ENCODE measurements at regions not wholly inside any gene's neighbourhood (a gene's known extent, or its start where the extent isn't known, plus 50 kb on each side); places are given as distances from the start of the nearest gene placed in this dataset.

DNA sequence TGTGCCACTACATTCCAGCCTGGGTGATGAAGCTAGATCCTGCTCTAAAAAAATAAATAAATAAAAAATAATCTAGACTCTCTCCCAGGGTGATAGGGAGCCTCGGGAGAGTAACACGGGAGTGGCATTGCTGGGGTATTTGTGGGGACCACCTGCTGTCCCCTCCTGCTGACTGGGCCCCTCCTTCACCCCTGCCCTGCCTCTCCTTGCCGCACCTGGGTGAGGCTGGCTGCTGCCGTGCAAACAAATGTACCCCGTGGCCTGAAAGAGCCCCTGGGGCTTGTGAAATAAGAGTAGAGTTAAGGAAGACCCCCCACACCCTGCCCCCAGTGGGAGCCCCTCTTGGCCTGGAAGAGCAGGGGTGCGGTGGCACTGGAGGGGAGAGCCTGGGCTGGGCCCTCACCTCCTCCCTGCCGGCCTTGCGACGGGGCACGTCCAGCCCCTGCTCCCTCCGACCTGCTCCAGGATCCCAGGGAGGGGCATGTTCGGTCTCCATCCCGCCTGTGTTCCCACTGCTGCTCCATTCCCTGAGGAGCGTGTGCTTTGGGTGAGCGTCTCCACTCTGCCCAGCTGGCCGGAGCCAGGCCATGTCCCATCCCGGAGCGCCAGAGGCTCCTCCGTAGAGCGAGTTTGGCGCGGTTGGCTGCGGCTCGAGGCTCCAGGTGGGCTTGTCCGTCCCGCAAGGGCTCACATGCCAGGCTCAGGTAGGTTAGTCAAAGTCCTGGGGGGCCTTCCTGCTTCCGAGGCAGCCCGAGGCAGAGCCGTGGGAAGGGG, 75.0 kb upstream of the RNU6ATAC start:
- H3K9me3 ChIP-seq = no peaks in the 10 kb centered on the region
- H3K27me3 ChIP-seq = peaks cover 0 to 18% of the 10 kb centered on the region in 2 donors
- H3K4me1 ChIP-seq = no peaks in the 10 kb centered on the region
- no peak for TF ChIP-seq POLR2A (IDR thresholded peaks at IDR 0.05)
- no peak for TF ChIP-seq POLR2AphosphoS5 (IDR thresholded peaks at IDR 0.05)
- TF ChIP-seq, protein P1, sequence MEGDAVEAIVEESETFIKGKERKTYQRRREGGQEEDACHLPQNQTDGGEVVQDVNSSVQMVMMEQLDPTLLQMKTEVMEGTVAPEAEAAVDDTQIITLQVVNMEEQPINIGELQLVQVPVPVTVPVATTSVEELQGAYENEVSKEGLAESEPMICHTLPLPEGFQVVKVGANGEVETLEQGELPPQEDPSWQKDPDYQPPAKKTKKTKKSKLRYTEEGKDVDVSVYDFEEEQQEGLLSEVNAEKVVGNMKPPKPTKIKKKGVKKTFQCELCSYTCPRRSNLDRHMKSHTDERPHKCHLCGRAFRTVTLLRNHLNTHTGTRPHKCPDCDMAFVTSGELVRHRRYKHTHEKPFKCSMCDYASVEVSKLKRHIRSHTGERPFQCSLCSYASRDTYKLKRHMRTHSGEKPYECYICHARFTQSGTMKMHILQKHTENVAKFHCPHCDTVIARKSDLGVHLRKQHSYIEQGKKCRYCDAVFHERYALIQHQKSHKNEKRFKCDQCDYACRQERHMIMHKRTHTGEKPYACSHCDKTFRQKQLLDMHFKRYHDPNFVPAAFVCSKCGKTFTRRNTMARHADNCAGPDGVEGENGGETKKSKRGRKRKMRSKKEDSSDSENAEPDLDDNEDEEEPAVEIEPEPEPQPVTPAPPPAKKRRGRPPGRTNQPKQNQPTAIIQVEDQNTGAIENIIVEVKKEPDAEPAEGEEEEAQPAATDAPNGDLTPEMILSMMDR (IDR thresholded peaks at IDR 0.05) = no peak
- intact Hi-C loops (cut with DNase I; ENCODE audit: low total_unique reads) = no loop called here
- no peaks in the 10 kb centered on the region for H3K36me3 ChIP-seq
- no peak overlapping the region for H3K27ac ChIP-seq
- no peak for DNase-seq (ENCODE audit: low spot score in 2 of 2)
- H3K4me3 ChIP-seq = no peak overlapping the region

DNA sequence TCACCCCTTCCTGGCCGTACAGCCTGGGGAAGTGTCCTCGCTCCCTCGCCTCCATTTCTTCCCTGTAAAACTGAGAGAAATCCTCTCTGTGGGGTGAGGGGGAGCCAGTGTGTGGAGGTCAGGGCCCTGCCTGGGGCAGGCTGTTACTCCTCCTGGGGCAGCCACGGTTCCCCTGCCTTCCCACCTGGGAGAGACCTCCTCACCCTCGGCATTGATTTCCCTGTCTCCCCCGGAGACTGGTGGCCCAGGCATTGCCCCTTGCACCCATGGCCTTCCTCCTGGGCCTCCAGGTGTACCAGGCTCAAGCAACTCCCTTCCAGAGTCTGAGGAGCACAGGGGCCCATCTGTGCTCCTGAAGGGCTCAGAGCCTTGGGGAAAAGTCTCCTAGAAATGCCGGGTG, 75.6 kb upstream of the RNU6ATAC start:
- TF ChIP-seq POLR2AphosphoS5 (IDR thresholded peaks at IDR 0.05) (no peak), POLR2A (IDR thresholded peaks at IDR 0.05) (no peak)
- TF ChIP-seq, protein P1 (IDR thresholded peaks at IDR 0.05) = no peak
- intact Hi-C loops (cut with DNase I; ENCODE audit: low total_unique reads) = no loop called here
- no peak overlapping the region for H3K4me3 ChIP-seq
- peaks cover 0 to 18% of the 10 kb centered on the region in 2 donors for H3K27me3 ChIP-seq
- DNase-seq (ENCODE audit: low spot score in 2 of 2) = no peak
- no peak overlapping the region for H3K27ac ChIP-seq
- H3K4me1 ChIP-seq = no peaks in the 10 kb centered on the region
- no peaks in the 10 kb centered on the region for H3K36me3 ChIP-seq
- no peaks in the 10 kb centered on the region for H3K9me3 ChIP-seq

DNA sequence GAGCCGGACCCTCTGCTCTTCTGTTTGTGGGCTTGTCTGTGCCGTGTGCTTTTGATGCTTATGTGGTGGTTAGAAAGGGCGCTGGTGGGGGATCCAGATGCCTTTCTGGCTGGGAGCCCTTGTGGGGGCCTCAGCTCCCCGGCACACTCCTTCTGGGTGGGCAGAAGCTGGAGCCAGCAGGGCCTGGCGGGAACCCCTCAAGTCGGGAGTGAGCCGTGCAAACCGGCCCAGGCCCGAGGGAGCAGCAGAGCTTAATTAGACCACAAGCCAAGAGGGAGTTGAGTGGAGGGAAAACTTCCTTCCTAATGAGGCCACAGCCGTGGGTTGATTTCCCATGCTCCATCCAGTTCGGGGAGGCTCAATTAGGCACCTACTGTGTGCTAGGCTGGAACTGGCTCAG, 76.0 kb upstream of the RNU6ATAC start:
- no peak for DNase-seq (ENCODE audit: low spot score in 2 of 2)
- no peaks in the 10 kb centered on the region for H3K36me3 ChIP-seq
- no peak overlapping the region for H3K27ac ChIP-seq
- intact Hi-C loops (cut with DNase I; ENCODE audit: low total_unique reads) = no loop called here
- H3K27me3 ChIP-seq = peaks cover 0 to 18% of the 10 kb centered on the region in 2 donors
- TF ChIP-seq POLR2A (IDR thresholded peaks at IDR 0.05) = no peak
- TF ChIP-seq, protein P1 (IDR thresholded peaks at IDR 0.05) = no peak
- TF ChIP-seq POLR2AphosphoS5 (IDR thresholded peaks at IDR 0.05) = no peak
- no peaks in the 10 kb centered on the region for H3K9me3 ChIP-seq
- no peaks in the 10 kb centered on the region for H3K4me1 ChIP-seq
- no peak overlapping the region for H3K4me3 ChIP-seq

DNA sequence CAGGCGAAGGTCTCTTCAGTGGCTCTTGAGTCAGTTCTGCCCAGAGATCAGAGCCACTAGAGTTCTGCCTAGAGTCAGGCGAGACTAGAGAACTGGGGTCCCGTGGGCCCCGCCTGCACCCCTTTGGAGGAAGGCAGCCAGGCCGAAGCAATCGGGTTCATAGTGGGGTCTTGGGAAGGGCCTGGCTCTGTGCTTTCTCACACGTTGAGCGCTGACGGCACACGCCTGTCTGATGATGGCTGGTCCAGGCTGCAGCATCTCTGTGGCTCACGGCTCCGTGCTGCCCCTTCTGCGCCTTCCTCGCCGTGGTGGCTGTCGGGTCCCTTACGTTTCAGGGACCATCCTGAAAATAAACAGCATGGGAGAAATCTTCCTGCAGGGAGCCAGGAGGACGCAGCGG, 78.3 kb upstream of the RNU6ATAC start:
- H3K27me3 ChIP-seq = peaks cover 0 to 18% of the 10 kb centered on the region in 2 donors
- no peak for DNase-seq (ENCODE audit: low spot score in 2 of 2)
- intact Hi-C loops (cut with DNase I; ENCODE audit: low total_unique reads) = no loop called here
- no peak overlapping the region for H3K27ac ChIP-seq
- H3K36me3 ChIP-seq = no peaks in the 10 kb centered on the region
- no peaks in the 10 kb centered on the region for H3K4me1 ChIP-seq
- H3K4me3 ChIP-seq = no peak overlapping the region
- TF ChIP-seq POLR2A (IDR thresholded peaks at IDR 0.05) = no peak
- TF ChIP-seq POLR2AphosphoS5 (IDR thresholded peaks at IDR 0.05) = no peak
- TF ChIP-seq, protein P1 (IDR thresholded peaks at IDR 0.05) = no peak
- H3K9me3 ChIP-seq = no peaks in the 10 kb centered on the region

DNA sequence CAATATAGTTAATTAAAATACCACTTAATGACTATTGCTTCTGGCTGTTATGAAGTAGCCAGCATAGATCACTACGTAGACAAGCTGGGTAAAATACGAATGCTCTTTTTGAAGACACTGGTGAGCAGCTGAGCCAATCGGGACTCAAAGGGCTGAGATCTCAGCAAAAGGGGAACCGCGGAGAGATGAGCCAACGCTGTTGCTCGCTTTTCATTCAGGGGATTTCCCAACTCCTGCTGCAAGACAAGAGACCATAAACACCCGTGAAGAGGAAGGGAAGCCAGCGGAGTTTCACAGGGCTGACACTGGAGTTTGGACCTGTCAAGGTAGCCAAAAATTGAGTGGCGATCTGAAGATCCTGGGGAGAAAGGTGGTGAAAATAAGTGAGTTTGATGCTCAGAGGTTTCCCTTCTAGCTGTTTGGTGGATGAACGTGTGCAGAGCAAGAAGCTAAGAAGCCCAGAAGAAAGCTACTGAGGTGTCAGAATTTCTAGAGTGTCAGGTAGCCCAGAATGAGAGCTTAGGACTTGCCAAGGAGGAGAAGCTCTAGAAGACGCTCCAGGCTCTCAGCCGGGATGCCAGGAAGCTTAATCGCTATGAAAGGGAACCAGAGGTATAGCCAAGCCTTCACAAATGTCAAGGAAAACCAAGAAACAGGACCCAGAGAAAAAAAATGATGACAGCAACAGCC, 79.6 kb upstream of the RNU6ATAC start:
- TF ChIP-seq, protein P1 (IDR thresholded peaks at IDR 0.05) = no peak
- TF ChIP-seq POLR2A (IDR thresholded peaks at IDR 0.05) (no peak), POLR2AphosphoS5 (IDR thresholded peaks at IDR 0.05) (no peak)
- Histone ChIP-seq H3K36me3 (no peaks in the 10 kb centered on the region), H3K27ac (no peak overlapping the region), H3K4me3 (no peak overlapping the region), H3K4me1 (no peaks in the 10 kb centered on the region), H3K27me3 (peaks cover 0 to 18% of the 10 kb centered on the region in 2 donors), H3K9me3 (peaks cover 0 to 11% of the 10 kb centered on the region in 2 donors)
- intact Hi-C loops (cut with DNase I; ENCODE audit: low total_unique reads) = no loop called here
- no peak for DNase-seq (ENCODE audit: low spot score in 2 of 2)
